Body of pancreas (tissue), 4 donors: ENCODE measurements at regions not wholly inside any gene's neighbourhood (a gene's known extent, or its start where the extent isn't known, plus 50 kb on each side); places are given as distances from the start of the nearest gene placed in this dataset.

Experiments used
- POLR2A ChIP-seq, 3 donors: fragments of 450-650 bp; IDR thresholded peaks; one replicate each; pipeline ENCODE4 v1.6.1; 2016; ENCODE audit warnings: antibody characterized with exemption in 3 of 3, mild to moderate bottlenecking in 2 of 3
- TF ChIP-seq, protein P1 (sequence below), 7 experiments: fragments of 450-650 bp in 4 of 7; fragments of 200-600 bp in 3 of 7; sonication (generic) in 3 of 7; IDR thresholded peaks; one replicate each; pipeline ENCODE4 v1.5.1; 2016 to 2019; ENCODE audit warnings: antibody characterized with exemption in 7 of 7

DNA sequence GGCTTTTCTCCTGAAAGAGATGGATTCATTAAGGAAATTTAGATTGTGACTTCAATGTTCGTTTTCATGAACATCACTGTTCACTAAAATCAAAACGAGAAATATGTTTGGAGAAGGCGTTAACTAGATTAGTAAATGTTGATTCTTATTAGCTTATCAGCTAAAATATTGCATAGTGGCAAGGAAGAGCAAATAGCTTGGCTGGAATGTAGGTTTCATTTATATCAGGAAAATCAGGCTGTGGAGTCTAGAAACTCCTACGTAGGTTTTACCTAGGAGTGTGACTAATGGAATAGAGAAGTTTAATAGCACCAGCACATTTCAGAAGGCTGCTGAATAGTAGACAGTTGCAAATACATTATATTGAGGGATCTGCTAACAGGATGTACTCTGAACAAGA, 344.9 kb downstream of the LIG4 start:
- TF ChIP-seq, protein P1, sequence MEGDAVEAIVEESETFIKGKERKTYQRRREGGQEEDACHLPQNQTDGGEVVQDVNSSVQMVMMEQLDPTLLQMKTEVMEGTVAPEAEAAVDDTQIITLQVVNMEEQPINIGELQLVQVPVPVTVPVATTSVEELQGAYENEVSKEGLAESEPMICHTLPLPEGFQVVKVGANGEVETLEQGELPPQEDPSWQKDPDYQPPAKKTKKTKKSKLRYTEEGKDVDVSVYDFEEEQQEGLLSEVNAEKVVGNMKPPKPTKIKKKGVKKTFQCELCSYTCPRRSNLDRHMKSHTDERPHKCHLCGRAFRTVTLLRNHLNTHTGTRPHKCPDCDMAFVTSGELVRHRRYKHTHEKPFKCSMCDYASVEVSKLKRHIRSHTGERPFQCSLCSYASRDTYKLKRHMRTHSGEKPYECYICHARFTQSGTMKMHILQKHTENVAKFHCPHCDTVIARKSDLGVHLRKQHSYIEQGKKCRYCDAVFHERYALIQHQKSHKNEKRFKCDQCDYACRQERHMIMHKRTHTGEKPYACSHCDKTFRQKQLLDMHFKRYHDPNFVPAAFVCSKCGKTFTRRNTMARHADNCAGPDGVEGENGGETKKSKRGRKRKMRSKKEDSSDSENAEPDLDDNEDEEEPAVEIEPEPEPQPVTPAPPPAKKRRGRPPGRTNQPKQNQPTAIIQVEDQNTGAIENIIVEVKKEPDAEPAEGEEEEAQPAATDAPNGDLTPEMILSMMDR (IDR thresholded peaks at IDR 0.05), result no peak
- TF ChIP-seq POLR2A (IDR thresholded peaks at IDR 0.05), result no peak
